Peyer's patch (tissue), 4 donors: ENCODE measurements at regions not wholly inside any gene's neighbourhood (a gene's known extent, or its start where the extent isn't known, plus 50 kb on each side); places are given as distances from the start of the nearest gene placed in this dataset.

Experiments used
- POLR2A ChIP-seq, 2 donors: fragments of 450-650 bp; IDR thresholded peaks; one replicate each; pipeline ENCODE4 v1.5.1; 2017; ENCODE audit warnings: antibody characterized with exemption in 2 of 2, mild to moderate bottlenecking in 2 of 2, moderate library complexity in 2 of 2
- TF ChIP-seq, protein P1 (sequence below), 6 experiments: fragments of 450-650 bp in 4 of 6; fragments of 200-600 bp in 2 of 6; sonication (generic) in 1 of 6; IDR thresholded peaks; one replicate each; pipeline ENCODE4 v1.5.1; 2017 to 2019; ENCODE audit warnings: antibody characterized with exemption in 6 of 6, mild to moderate bottlenecking in 3 of 6, moderate library complexity in 1 of 6

- no peak for TF ChIP-seq POLR2A (IDR thresholded peaks at IDR 0.05)
- TF ChIP-seq, protein P1, sequence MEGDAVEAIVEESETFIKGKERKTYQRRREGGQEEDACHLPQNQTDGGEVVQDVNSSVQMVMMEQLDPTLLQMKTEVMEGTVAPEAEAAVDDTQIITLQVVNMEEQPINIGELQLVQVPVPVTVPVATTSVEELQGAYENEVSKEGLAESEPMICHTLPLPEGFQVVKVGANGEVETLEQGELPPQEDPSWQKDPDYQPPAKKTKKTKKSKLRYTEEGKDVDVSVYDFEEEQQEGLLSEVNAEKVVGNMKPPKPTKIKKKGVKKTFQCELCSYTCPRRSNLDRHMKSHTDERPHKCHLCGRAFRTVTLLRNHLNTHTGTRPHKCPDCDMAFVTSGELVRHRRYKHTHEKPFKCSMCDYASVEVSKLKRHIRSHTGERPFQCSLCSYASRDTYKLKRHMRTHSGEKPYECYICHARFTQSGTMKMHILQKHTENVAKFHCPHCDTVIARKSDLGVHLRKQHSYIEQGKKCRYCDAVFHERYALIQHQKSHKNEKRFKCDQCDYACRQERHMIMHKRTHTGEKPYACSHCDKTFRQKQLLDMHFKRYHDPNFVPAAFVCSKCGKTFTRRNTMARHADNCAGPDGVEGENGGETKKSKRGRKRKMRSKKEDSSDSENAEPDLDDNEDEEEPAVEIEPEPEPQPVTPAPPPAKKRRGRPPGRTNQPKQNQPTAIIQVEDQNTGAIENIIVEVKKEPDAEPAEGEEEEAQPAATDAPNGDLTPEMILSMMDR (IDR thresholded peaks at IDR 0.05), result no peak
These were observed 182.5 kb upstream of the TENT5A start for GRCh38 chr6:81934936-81935335.
